ENCODE measurements at regions not wholly inside any gene's neighbourhood (a gene's known extent, or its start where the extent isn't known, plus 50 kb on each side); places are given as distances from the start of the nearest gene placed in this dataset.

DNA sequence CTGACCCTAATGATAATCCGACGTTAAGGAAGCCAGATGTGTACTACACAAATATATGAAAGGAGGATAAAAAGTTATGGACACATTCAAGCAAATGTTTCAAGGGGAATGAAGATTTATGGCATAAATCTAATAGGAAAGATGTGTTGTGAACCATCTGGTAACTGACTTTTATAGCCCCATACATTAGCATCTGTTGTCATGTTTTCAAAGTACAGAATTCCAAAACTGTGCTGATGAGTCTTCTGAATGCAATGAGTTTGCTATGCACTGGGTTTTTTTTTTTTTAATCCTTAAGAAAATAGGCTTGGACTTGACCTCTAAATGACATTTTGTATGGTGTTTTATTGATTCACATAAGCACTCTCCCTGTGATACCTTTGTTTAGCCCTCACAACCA, 158.5 kb upstream of the ESRRG start:
- no peak for TF ChIP-seq POLR2A (IDR thresholded peaks at IDR 0.05)
- TF ChIP-seq, protein P1, sequence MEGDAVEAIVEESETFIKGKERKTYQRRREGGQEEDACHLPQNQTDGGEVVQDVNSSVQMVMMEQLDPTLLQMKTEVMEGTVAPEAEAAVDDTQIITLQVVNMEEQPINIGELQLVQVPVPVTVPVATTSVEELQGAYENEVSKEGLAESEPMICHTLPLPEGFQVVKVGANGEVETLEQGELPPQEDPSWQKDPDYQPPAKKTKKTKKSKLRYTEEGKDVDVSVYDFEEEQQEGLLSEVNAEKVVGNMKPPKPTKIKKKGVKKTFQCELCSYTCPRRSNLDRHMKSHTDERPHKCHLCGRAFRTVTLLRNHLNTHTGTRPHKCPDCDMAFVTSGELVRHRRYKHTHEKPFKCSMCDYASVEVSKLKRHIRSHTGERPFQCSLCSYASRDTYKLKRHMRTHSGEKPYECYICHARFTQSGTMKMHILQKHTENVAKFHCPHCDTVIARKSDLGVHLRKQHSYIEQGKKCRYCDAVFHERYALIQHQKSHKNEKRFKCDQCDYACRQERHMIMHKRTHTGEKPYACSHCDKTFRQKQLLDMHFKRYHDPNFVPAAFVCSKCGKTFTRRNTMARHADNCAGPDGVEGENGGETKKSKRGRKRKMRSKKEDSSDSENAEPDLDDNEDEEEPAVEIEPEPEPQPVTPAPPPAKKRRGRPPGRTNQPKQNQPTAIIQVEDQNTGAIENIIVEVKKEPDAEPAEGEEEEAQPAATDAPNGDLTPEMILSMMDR (IDR thresholded peaks at IDR 0.05), result no peak

DNA sequence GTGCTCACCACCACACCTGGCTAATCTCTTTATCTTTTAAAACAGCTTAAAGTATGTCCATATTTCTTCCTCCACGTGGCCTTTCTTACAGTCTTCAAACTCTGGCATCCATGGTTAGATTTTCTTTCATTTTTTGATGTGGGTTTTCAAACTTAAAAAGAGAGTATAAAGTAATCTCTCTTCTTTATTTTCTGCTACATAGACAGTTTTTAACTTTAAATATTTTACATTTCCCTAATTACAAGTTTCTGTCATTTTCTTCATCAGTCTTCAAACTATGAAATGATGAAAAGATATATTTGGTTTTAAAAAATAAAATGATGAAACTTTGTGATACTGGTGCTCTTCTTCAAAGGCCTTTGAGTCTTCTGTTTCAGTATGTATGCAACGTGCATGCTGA, 143.5 kb upstream of the ESRRG start:
- Histone ChIP-seq H3K4me3 (replicated peaks in 1 of 3) (no peak overlapping the region), H3K9me3 (no peaks in the 10 kb centered on the region), H3K27ac (no peak overlapping the region), H3K36me3 (no peaks in the 10 kb centered on the region), H3K4me1 (no peaks in the 10 kb centered on the region), H3K27me3 (no peaks in the 10 kb centered on the region)
- 77% methylated on average over 2 of the region's 2 CpGs for WGBS, 2 donors
- TF ChIP-seq, protein P1 (IDR thresholded peaks at IDR 0.05), result no peak
- no peak for TF ChIP-seq POLR2A (IDR thresholded peaks at IDR 0.05)
- no peak for DNase-seq
- intact Hi-C loops (cut with DNase I), result no loop called here

More for the DNA sequence above, 158.5 kb upstream of the ESRRG start:
- no peaks in the 10 kb centered on the region for H3K27me3 ChIP-seq
- H3K9me3 ChIP-seq, result no peaks in the 10 kb centered on the region
- no peaks in the 10 kb centered on the region for H3K4me1 ChIP-seq
- WGBS, 2 donors, result 93 to 99% methylated on average over 2 of the region's 2 CpGs
- no peak overlapping the region for H3K4me3 ChIP-seq (replicated peaks in 1 of 3)
- intact Hi-C loops (cut with DNase I), result no loop called here
- no peaks in the 10 kb centered on the region for H3K36me3 ChIP-seq
- no peak for DNase-seq
- no peak overlapping the region for H3K27ac ChIP-seq

DNA sequence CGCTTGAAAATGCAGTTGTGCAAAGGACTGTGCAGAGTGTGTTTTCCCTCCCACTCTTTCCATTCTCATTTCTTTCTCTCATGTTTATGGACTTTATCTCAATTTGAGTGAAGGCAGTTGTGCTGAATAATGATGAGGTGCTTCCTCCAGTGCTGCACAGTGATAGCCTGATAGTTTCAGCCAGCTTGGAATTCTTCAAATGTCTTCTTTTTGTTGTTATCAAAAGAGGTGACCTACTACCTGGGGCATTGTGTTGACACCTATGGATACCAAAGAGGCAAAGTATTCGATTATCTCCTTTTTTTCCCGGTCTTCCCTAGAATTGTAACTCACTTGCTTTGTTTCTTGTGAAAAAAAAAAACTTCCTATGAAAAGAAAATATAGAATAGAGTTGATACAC, 132.6 kb upstream of the ESRRG start:
- 87 to 90% methylated on average over 3 of the region's 3 CpGs for WGBS, 2 donors
- Histone ChIP-seq H3K27ac (no peak overlapping the region), H3K4me1 (no peaks in the 10 kb centered on the region), H3K9me3 (no peaks in the 10 kb centered on the region), H3K4me3 (replicated peaks in 1 of 3) (no peak overlapping the region), H3K27me3 (no peaks in the 10 kb centered on the region), H3K36me3 (no peaks in the 10 kb centered on the region)
- TF ChIP-seq POLR2A (IDR thresholded peaks at IDR 0.05), result no peak
- TF ChIP-seq, protein P1 (IDR thresholded peaks at IDR 0.05), result no peak
- DNase-seq, result no peak
- intact Hi-C loops (cut with DNase I), result no loop called here

DNA sequence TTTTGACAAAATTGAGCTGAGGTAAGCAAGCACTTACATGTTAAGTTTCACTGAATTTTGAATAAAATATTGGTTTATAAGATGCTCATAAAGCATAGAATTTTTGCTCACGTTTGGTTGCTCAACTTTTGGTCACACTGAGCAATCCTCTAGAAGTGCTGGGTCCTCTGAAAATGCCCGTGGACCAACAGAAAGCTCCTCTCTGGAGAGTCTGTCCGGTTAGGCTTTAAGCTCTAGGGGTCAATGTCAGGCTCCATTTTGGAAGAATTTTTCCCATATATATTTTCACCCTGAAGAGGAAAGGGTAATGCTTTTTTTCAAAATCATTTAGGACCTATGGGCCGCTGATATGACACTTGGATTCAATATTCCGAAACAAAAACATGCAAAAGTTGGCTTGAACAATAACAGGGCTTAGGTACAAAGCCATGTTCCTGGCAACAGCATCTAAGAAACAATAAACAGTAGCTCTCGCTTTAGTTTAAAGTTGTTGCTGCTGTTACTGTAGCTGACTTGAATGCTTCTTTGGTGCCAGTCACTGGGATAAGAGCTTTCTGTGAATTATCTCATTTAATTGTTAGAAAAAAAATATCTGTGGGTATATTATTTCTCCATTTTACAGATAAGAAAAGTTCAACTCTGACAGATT, 131.7 kb upstream of the ESRRG start:
- H3K4me1 ChIP-seq, result no peaks in the 10 kb centered on the region
- intact Hi-C loops (cut with DNase I), result no loop called here
- no peak overlapping the region for H3K27ac ChIP-seq
- DNase-seq, result no peak
- no peaks in the 10 kb centered on the region for H3K36me3 ChIP-seq
- no peak overlapping the region for H3K4me3 ChIP-seq (replicated peaks in 1 of 3)
- H3K9me3 ChIP-seq, result no peaks in the 10 kb centered on the region
- TF ChIP-seq POLR2A (IDR thresholded peaks at IDR 0.05), result no peak
- TF ChIP-seq, protein P1 (IDR thresholded peaks at IDR 0.05), result no peak
- no peaks in the 10 kb centered on the region for H3K27me3 ChIP-seq
- WGBS, 2 donors, result 86 to 88% methylated on average over 6 of the region's 6 CpGs

DNA sequence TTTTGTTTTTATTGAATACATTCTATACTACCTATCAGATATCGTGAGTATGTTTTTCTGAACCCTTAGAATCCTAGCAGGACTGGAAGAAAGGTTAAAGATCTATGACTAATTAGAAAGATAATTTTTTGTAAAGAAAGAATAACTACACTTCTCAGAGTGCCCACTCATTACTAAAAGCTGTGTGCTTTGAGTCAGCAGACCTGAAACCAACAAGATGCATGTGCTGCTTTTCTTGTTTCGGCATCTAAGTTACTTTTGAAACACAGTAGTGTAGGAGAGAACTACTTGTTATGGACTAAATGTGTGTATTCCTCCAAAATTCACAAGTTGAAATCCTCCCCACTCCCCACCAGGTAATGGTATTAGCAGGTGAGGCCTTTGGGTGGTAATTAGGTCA, 127.8 kb upstream of the ESRRG start:
- intact Hi-C loops (cut with DNase I), result no loop called here
- Histone ChIP-seq H3K4me1 (no peaks in the 10 kb centered on the region), H3K27me3 (no peaks in the 10 kb centered on the region), H3K36me3 (no peaks in the 10 kb centered on the region), H3K4me3 (replicated peaks in 1 of 3) (no peak overlapping the region), H3K27ac (no peak overlapping the region), H3K9me3 (no peaks in the 10 kb centered on the region)
- WGBS, 2 donors, result 90 to 95% methylated on average over 2 of the region's 2 CpGs
- no peak for TF ChIP-seq POLR2A (IDR thresholded peaks at IDR 0.05)
- no peak for DNase-seq
